Neuronal stem cell (in vitro differentiated cells): ENCODE measurements at regions not wholly inside any gene's neighbourhood (a gene's known extent, or its start where the extent isn't known, plus 50 kb on each side); places are given as distances from the start of the nearest gene placed in this dataset.

Experiments used
- DNase-seq: peaks from one replicate; pipeline ENCODE4 v3.0.0-alpha.2; 2013; ENCODE audit warnings: low spot score
- H2AFZ ChIP-seq: one replicate; pipeline ENCODE4 v1.6.1; 2013; ENCODE audit warnings: mild to moderate bottlenecking, low read length, inconsistent platforms
- H2AK5ac ChIP-seq: 2 replicates; pipeline ENCODE4 v1.6.1; 2013; ENCODE audit warnings: low read depth, mild to moderate bottlenecking, inconsistent platforms, low read length, moderate library complexity, mixed read lengths
- H2BK120ac ChIP-seq: 2 replicates; pipeline ENCODE4 v1.6.1; 2013; ENCODE audit warnings: low read depth, mild to moderate bottlenecking, inconsistent platforms, low read length, moderate library complexity, mixed read lengths
- H2BK12ac ChIP-seq: one replicate; pipeline ENCODE4 v1.6.1; 2013; ENCODE audit warnings: low read length, inconsistent platforms
- H2BK15ac ChIP-seq: 2 replicates; pipeline ENCODE4 v1.6.1; 2013; ENCODE audit warnings: mild to moderate bottlenecking, low read length, inconsistent platforms, mixed read lengths
- H2BK5ac ChIP-seq: one replicate; pipeline ENCODE4 v1.6.1; 2013; ENCODE audit warnings: inconsistent platforms, mild to moderate bottlenecking, low read length, moderate library complexity
- H3K14ac ChIP-seq: one replicate; pipeline ENCODE4 v1.6.1; 2013; ENCODE audit warnings: low read length, inconsistent platforms
- H3K18ac ChIP-seq: 2 replicates; pipeline ENCODE4 v1.6.1; 2013; ENCODE audit warnings: low read length, inconsistent platforms
- H3K23ac ChIP-seq: 2 replicates; pipeline ENCODE4 v1.6.1; 2013; ENCODE audit warnings: low read depth, mild to moderate bottlenecking, mixed read lengths, low read length, inconsistent platforms; ENCODE audit not compliant: poor library complexity
- H3K27ac ChIP-seq: replicated peaks from 3 replicates; pipeline ENCODE4 v1.5.1; 2013; ENCODE audit warnings: low read length, inconsistent platforms
- H3K27me3 ChIP-seq, 3 experiments: 2 replicates each; pipeline ENCODE4 v1.6.1; 2013; ENCODE audit warnings: low read length in 3 of 3, mild to moderate bottlenecking in 2 of 3, inconsistent platforms in 1 of 3, low read depth in 1 of 3, mixed read lengths in 1 of 3, moderate library complexity in 1 of 3; ENCODE audit not compliant: control insufficient read depth in 3 of 3, insufficient read depth in 3 of 3
- H3K36me3 ChIP-seq, 2 donors: replicated peaks in 1 of 2; 2 replicates each; pipeline ENCODE4 v1.6.1; 2013; ENCODE audit warnings: low read length in 2 of 2; ENCODE audit not compliant: control insufficient read depth in 2 of 2, insufficient read depth in 2 of 2
- H3K4ac ChIP-seq: 2 replicates; pipeline ENCODE4 v1.6.1; 2013; ENCODE audit warnings: inconsistent platforms, mild to moderate bottlenecking, low read length, moderate library complexity
- H3K4me1 ChIP-seq, 2 donors: 1 replicate in 1 of 2; 2 replicates in 1 of 2; pipeline ENCODE4 v1.6.1; 2013; ENCODE audit warnings: low read length in 2 of 2, low read depth in 1 of 2; ENCODE audit not compliant: control insufficient read depth in 2 of 2, insufficient read depth in 1 of 2
- H3K4me2 ChIP-seq: one replicate; pipeline ENCODE4 v1.6.1; 2013; ENCODE audit warnings: mild to moderate bottlenecking, low read length, inconsistent platforms; ENCODE audit not compliant: insufficient read depth, poor library complexity, severe bottlenecking
- H3K4me3 ChIP-seq, 2 donors: 2 replicates each; pipeline ENCODE4 v1.5.1; 2013; ENCODE audit warnings: low read length in 2 of 2, mild to moderate bottlenecking in 2 of 2, inconsistent platforms in 1 of 2, moderate library complexity in 1 of 2
- H3K79me1 ChIP-seq: one replicate; pipeline ENCODE4 v1.6.1; 2013; ENCODE audit warnings: low read depth, mild to moderate bottlenecking, inconsistent platforms, low read length, moderate library complexity
- H3K9ac ChIP-seq: one replicate; pipeline ENCODE4 v1.6.1; 2013; ENCODE audit warnings: mild to moderate bottlenecking, low read depth, low read length, inconsistent platforms; ENCODE audit not compliant: poor library complexity
- H3K9me3 ChIP-seq, 2 donors: replicated peaks in 1 of 2; 2 replicates each; pipeline versions ENCODE3 to v1.6.1; 2013; ENCODE audit warnings: low read length in 2 of 2, mild to moderate bottlenecking in 2 of 2, inconsistent platforms in 1 of 2, low read depth in 1 of 2, mixed read lengths in 1 of 2, moderate library complexity in 1 of 2; ENCODE audit not compliant: control insufficient read depth in 2 of 2, insufficient read depth in 1 of 2
- H4K8ac ChIP-seq: one replicate; pipeline ENCODE4 v1.6.1; 2013; ENCODE audit warnings: low read depth, mild to moderate bottlenecking, inconsistent platforms, low read length, moderate library complexity
- H4K91ac ChIP-seq: one replicate; pipeline ENCODE4 v1.6.1; 2013; ENCODE audit warnings: low read length, low read depth, mild to moderate bottlenecking, inconsistent platforms; ENCODE audit not compliant: poor library complexity
- WGBS, 2 donors: extraction: QIAGEN DNeasy Blood & Tissue Kit; methylation state at CpG; one replicate each; pipeline ENCODE4 v1.1.7; 2013; ENCODE audit warnings: missing lambda C conversion rate in 2 of 2, mixed read lengths in 1 of 2; ENCODE audit not compliant: insufficient read length in 2 of 2, insufficient replicate concordance in 1 of 2; ENCODE audit errors: extremely low coverage in 2 of 2; 5-methylcytosine and 5-hydroxymethylcytosine counted together

GRCh38 chr4:24190761-24191695 lies 301.2 kb upstream of the PPARGC1A start:
- Histone ChIP-seq H4K8ac (no peak overlapping the region), H2AFZ (peak overlapping the region; percentile 69), H3K4me2 (no peak overlapping the region), H3K36me3 (no peaks in the 10 kb centered on the region), H2BK5ac (no peak overlapping the region), H2BK15ac (no peak overlapping the region), H3K9me3 (no peaks in the 10 kb centered on the region), H2AK5ac (no peak overlapping the region), H3K4me1 (peaks cover 5 to 12% of the 10 kb centered on the region in 2 donors), H3K79me1 (no peaks in the 10 kb centered on the region), H2BK12ac (no peak overlapping the region), H3K27ac (peak overlapping the region; percentile 0), H3K9ac (no peak overlapping the region), H3K4me3 (no peak overlapping the region), H4K91ac (no peak overlapping the region), H3K27me3 (no peaks in the 10 kb centered on the region), H3K14ac (no peak overlapping the region), H2BK120ac (no peak overlapping the region), H3K18ac (no peak overlapping the region), H3K4ac (no peak overlapping the region), H3K23ac (no peak overlapping the region)
- no peak for DNase-seq
- WGBS, 2 donors: no CpG with 5 or more reads among the region's 13 CpGs

GRCh38 chr4:24188459-24188858 lies 298.6 kb upstream of the PPARGC1A start:
- Histone ChIP-seq H3K23ac (no peak overlapping the region), H3K27me3 (peaks cover 0 to 3% (median 0%) of the 10 kb centered on the region in 3 experiments), H2AK5ac (no peak overlapping the region), H4K91ac (no peak overlapping the region), H3K79me1 (no peaks in the 10 kb centered on the region), H3K4me2 (no peak overlapping the region), H3K14ac (no peak overlapping the region), H3K9ac (no peak overlapping the region), H2BK120ac (no peak overlapping the region), H3K27ac (no peak overlapping the region), H2BK5ac (no peak overlapping the region), H3K4ac (no peak overlapping the region), H2BK15ac (no peak overlapping the region), H2BK12ac (no peak overlapping the region), H2AFZ (no peak overlapping the region), H3K4me3 (no peak overlapping the region), H3K18ac (no peak overlapping the region), H3K36me3 (no peaks in the 10 kb centered on the region), H4K8ac (no peak overlapping the region), H3K9me3 (no peaks in the 10 kb centered on the region), H3K4me1 (peaks cover 5 to 12% of the 10 kb centered on the region in 2 donors)
- whole genome bisulfite sequencing, 2 donors: no CpG with 5 or more reads among the region's 1 CpG
- DNase-seq: no peak

- Histone ChIP-seq H3K4ac (no peak overlapping the region), H3K18ac (no peak overlapping the region), H3K4me3 (no peak overlapping the region), H2BK120ac (no peak overlapping the region), H3K79me1 (no peaks in the 10 kb centered on the region), H3K14ac (no peak overlapping the region), H2BK15ac (no peak overlapping the region), H2BK12ac (no peak overlapping the region), H3K9me3 (no peaks in the 10 kb centered on the region), H3K36me3 (no peaks in the 10 kb centered on the region), H4K8ac (no peak overlapping the region), H3K27me3 (peaks cover 0 to 3% (median 0%) of the 10 kb centered on the region in 3 experiments), H3K9ac (no peak overlapping the region), H3K27ac (no peak overlapping the region), H2AFZ (no peak overlapping the region), H4K91ac (no peak overlapping the region), H3K4me2 (no peak overlapping the region), H2AK5ac (no peak overlapping the region), H3K4me1 (peaks cover 5 to 10% of the 10 kb centered on the region in 2 donors), H2BK5ac (no peak overlapping the region), H3K23ac (no peak overlapping the region)
- no CpG with 5 or more reads among the region's 5 CpGs for WGBS, 2 donors
- DNase-seq: no peak
Measured at GRCh38 chr4:24186466-24186865, 296.6 kb upstream of the PPARGC1A start.

- Histone ChIP-seq H4K91ac (no peak overlapping the region), H3K79me1 (no peaks in the 10 kb centered on the region), H3K23ac (no peak overlapping the region), H2BK120ac (no peak overlapping the region), H3K9ac (no peak overlapping the region), H3K27me3 (peaks cover 0 to 3% (median 0%) of the 10 kb centered on the region in 3 experiments), H2AK5ac (no peak overlapping the region), H3K14ac (no peak overlapping the region), H4K8ac (no peak overlapping the region), H3K4me2 (no peak overlapping the region), H3K4me3 (no peak overlapping the region), H3K27ac (no peak overlapping the region), H2BK15ac (no peak overlapping the region), H3K36me3 (no peaks in the 10 kb centered on the region), H2BK12ac (no peak overlapping the region), H2AFZ (no peak overlapping the region), H3K9me3 (no peaks in the 10 kb centered on the region), H3K18ac (no peak overlapping the region), H3K4me1 (no peaks in the 10 kb centered on the region), H3K4ac (no peak overlapping the region), H2BK5ac (no peak overlapping the region)
- no CpG with 5 or more reads among the region's 2 CpGs for WGBS, 2 donors
- no peak for DNase-seq
Measured at GRCh38 chr4:24181005-24181404, 291.2 kb upstream of the PPARGC1A start.
